HCT116 (cell line): ENCODE measurements at regions not wholly inside any gene's neighbourhood (a gene's known extent, or its start where the extent isn't known, plus 50 kb on each side); places are given as distances from the start of the nearest gene placed in this dataset.

Experiments
- ATAC-seq: fragments of 200-7000 bp; cut with Tn5 transposase; 2 replicates; pipeline ENCODE4 v1.9.1; 2020; ENCODE audit warnings: mild to moderate bottlenecking, moderate library complexity
- BruUV-seq: library from RNA; stranded (reverse); fragments of 400-500 nt; replicated peaks from 2 replicates; lab custom pipeline; 2021; lab: Mats Ljungman, UMichigan
- CTCF ChIA-PET: fragments of 300-600 bp; sonication (Branson Sonifier 250); formaldehyde crosslinking; loops from one replicate; lab custom pipeline; 2021; ENCODE audit warnings: antibody characterized with exemption; lab: Charles Lee
- POLR2A ChIA-PET: fragments of 300-600, 350-600 bp; sonication (Branson Sonifier 250); formaldehyde crosslinking; loops from one replicate; lab custom pipeline; 2021; ENCODE audit warnings: antibody characterized with exemption; lab: Charles Lee
- RAD21 ChIA-PET, 2 experiments: fragments of 300-600 bp; sonication (Branson Sonifier 250); formaldehyde crosslinking; loops; one replicate each; lab custom pipeline; 2023; ENCODE audit warnings: low total read pairs in 2 of 2; ENCODE audit not compliant: uncharacterized antibody in 2 of 2, unreplicated experiment in 2 of 2, low non-redundant PET in 1 of 2; lab: Charles Lee
- DNase-seq: peaks from one replicate; pipeline ENCODE4 v3.0.0-alpha.2; 2010; ENCODE audit warnings: low read depth, low spot score
- H2AFZ ChIP-seq: fragments of 200-600 bp; shearing (Covaris generic), sonication (generic); 2 replicates; pipeline ENCODE4 v1.6.1; 2017; ENCODE audit warnings: low read depth, mixed run types, mixed read lengths, antibody characterized with exemption, low read length; ENCODE audit not compliant: poor library complexity, severe bottlenecking
- H3K27ac ChIP-seq: 2 replicates; pipeline ENCODE4 v1.5.1; 2012; ENCODE audit warnings: low read depth, low read length
- H3K27me3 ChIP-seq: fragments of 200-600 bp; sonication (generic); 2 replicates; pipeline ENCODE4 v1.6.1; 2016; ENCODE audit warnings: mixed run types, low read length, mixed read lengths; ENCODE audit not compliant: insufficient read depth
- H3K36me3 ChIP-seq, 2 experiments: fragments of 200-500 bp in 1 of 2; fragments of 200-600 bp in 1 of 2; sonication (Bioruptor generic) in 1 of 2; sonication (generic) in 1 of 2; 2 replicates each; pipeline versions ENCODE4 v1.5.1 to v1.6.1; 2014 to 2016; ENCODE audit warnings: low read length in 2 of 2, inconsistent platforms in 1 of 2, mixed read lengths in 1 of 2, mixed run types in 1 of 2; ENCODE audit not compliant: insufficient read depth in 2 of 2, control insufficient read depth in 1 of 2
- H3K4me1 ChIP-seq, 2 experiments: fragments of 200-600 bp in 1 of 2; sonication (generic) in 1 of 2; 2 replicates each; pipeline versions ENCODE4 v1.5.1 to v1.6.1; 2012 to 2017; ENCODE audit warnings: low read length in 2 of 2, inconsistent platforms in 1 of 2, mild to moderate bottlenecking in 1 of 2, mixed read lengths in 1 of 2, mixed run types in 1 of 2, moderate library complexity in 1 of 2; ENCODE audit not compliant: insufficient read depth in 2 of 2, control insufficient read depth in 1 of 2
- H3K4me2 ChIP-seq: fragments of 200-600 bp; sonication (generic); 2 replicates; pipeline ENCODE4 v1.6.1; 2017; ENCODE audit warnings: mixed run types, low read length, mixed read lengths
- H3K4me3 ChIP-seq, 2 experiments: fragments of 200-600 bp in 1 of 2; sonication (generic) in 1 of 2; replicated peaks in 1 of 2; 2 replicates each; pipeline ENCODE4 v1.5.1; 2011 to 2016; ENCODE audit warnings: low read length in 2 of 2, control low read depth in 1 of 2, low read depth in 1 of 2, mild to moderate bottlenecking in 1 of 2, mixed read lengths in 1 of 2, mixed run types in 1 of 2
- H3K79me2 ChIP-seq: fragments of 200-600 bp; sonication (generic); 2 replicates; pipeline ENCODE4 v1.6.1; 2017; ENCODE audit warnings: mild to moderate bottlenecking, mixed run types, low read length, moderate library complexity, mixed read lengths; ENCODE audit not compliant: insufficient read depth
- H3K9ac ChIP-seq: fragments of 200-600 bp; sonication (generic); 2 replicates; pipeline ENCODE4 v1.6.1; 2016; ENCODE audit warnings: low read length, mixed read lengths
- H3K9me2 ChIP-seq: fragments of 200-600 bp; sonication (generic), shearing (Covaris generic); 2 replicates; pipeline ENCODE4 v1.6.1; 2017; ENCODE audit warnings: mixed run types, mild to moderate bottlenecking, moderate library complexity; ENCODE audit not compliant: insufficient read depth
- H3K9me3 ChIP-seq, 2 experiments: fragments of 200-500 bp in 1 of 2; fragments of 200-600 bp in 1 of 2; sonication (Bioruptor generic) in 1 of 2; sonication (generic) in 1 of 2; 2 replicates each; pipeline ENCODE4 v1.6.1; 2014 to 2017; ENCODE audit warnings: low read length in 2 of 2, mixed read lengths in 2 of 2, inconsistent platforms in 1 of 2, low read depth in 1 of 2, mild to moderate bottlenecking in 1 of 2, mixed run types in 1 of 2, moderate library complexity in 1 of 2; ENCODE audit not compliant: control insufficient read depth in 1 of 2, insufficient read depth in 1 of 2
- H4K20me1 ChIP-seq: fragments of 200-600 bp; sonication (generic), shearing (Covaris generic); 2 replicates; pipeline ENCODE4 v1.6.1; 2017; ENCODE audit warnings: mixed run types, mild to moderate bottlenecking, moderate library complexity; ENCODE audit not compliant: insufficient read depth
- CBX3 ChIP-seq: IDR thresholded peaks from 2 replicates; pipeline ENCODE4 v1.6.1; 2012; ENCODE audit warnings: low read depth
- CEBPB ChIP-seq: IDR thresholded peaks from 2 replicates; pipeline ENCODE4 v1.6.1; 2012; ENCODE audit warnings: low read depth
- CTCF ChIP-seq, 3 experiments: fragments of 200-600 bp in 1 of 3; sonication (generic) in 1 of 3; IDR thresholded peaks in 2 of 3; conservative IDR thresholded peaks in 1 of 3; 2 replicates each; pipeline ENCODE4 v1.5.1; 2012 to 2017; ENCODE audit warnings: low read depth in 2 of 3, low read length in 2 of 3, antibody characterized with exemption in 1 of 3, borderline replicate concordance in 1 of 3, control low read depth in 1 of 3, mild to moderate bottlenecking in 1 of 3, mixed read lengths in 1 of 3, mixed run types in 1 of 3, moderate library complexity in 1 of 3; ENCODE audit not compliant: insufficient read depth in 1 of 3
- EGR1 ChIP-seq: IDR thresholded peaks from 2 replicates; pipeline ENCODE4 v1.6.1; 2012; ENCODE audit warnings: low read depth
- ELF1 ChIP-seq: IDR thresholded peaks from 2 replicates; pipeline ENCODE4 v1.6.1; 2012; ENCODE audit warnings: low read depth, borderline replicate concordance
- EZH2phosphoT487 ChIP-seq: fragments of 200-600 bp; IDR thresholded peaks from 2 replicates; pipeline ENCODE4 v1.6.1; 2018; ENCODE audit warnings: antibody characterized with exemption, borderline replicate concordance
- JUND ChIP-seq: IDR thresholded peaks from 2 replicates; pipeline ENCODE4 v1.6.1; 2012
- RAD21 ChIP-seq: IDR thresholded peaks from 2 replicates; pipeline ENCODE4 v1.6.1; 2012; ENCODE audit warnings: low read depth, mild to moderate bottlenecking
- ZNF274 ChIP-seq: fragments of 200-500 bp; sonication (Bioruptor generic); IDR thresholded peaks from 2 replicates; pipeline ENCODE4 v1.6.1; 2014; ENCODE audit warnings: mild to moderate bottlenecking, low read depth, low read length, inconsistent platforms
- intact Hi-C: fragments of 100-400 bp; cut with micrococcal nuclease; formaldehyde crosslinking; loops from 2 replicates; pipeline ENCODE4 v1.10.0; 2022

- DNase-seq (peak; percentile 32), ATAC-seq (peak; percentile 92)
- ChIA-PET POLR2A (interaction anchor here (0.5 kb wide), 1 partner anchor 22 kb away, joined by 4 read pairs; no protein-coding TSS in a partner anchor), CTCF (interaction anchor here (0.6 to 1.5 kb wide), 7 partner anchors 11 to 458 kb away, joined by 3 to 21 read pairs (median 6); no protein-coding TSS in a partner anchor), RAD21 (interaction anchor here (1.0 to 1.4 kb wide), 2 partner anchors 146 kb away, joined by 5 to 9 read pairs; no protein-coding TSS in a partner anchor)
- Histone ChIP-seq H3K27me3 (no peaks in the 10 kb centered on the region), H3K4me2 (no peak overlapping the region), H3K4me1 (no peaks in the 10 kb centered on the region), H3K9ac (no peak overlapping the region), H3K79me2 (no peaks in the 10 kb centered on the region), H3K27ac (no peak overlapping the region), H4K20me1 (no peaks in the 10 kb centered on the region), H3K4me3 (no peak overlapping the region)
- no TSS peak for BruUV-seq
- intact Hi-C loops = loop anchor here (1.0 to 5.0 kb wide), 3 partner anchors 147 to 392 kb away; no protein-coding TSS in a partner anchor
- TF ChIP-seq EZH2phosphoT487 (no peak), CBX3 (0 out of 2 replicates have a peak, but pooled peaks have one; percentile 52), RAD21 (peak; percentile 81), JUND (peak; percentile 15; the same call in 1 of the 2 replicates), CTCF (IDR thresholded peaks at IDR 0.05 in 2 of 3, conservative IDR thresholded peaks at IDR 0.05 in 1 of 3; ENCODE audit: borderline replicate concordance in 1 of 3, insufficient read depth in 1 of 3, low read depth in 2 of 3, low read length in 2 of 3) (peak; percentile 35 to 65 (median 49)), EGR1 (no peak), CEBPB (0 out of 2 replicates have a peak, but pooled peaks have one; percentile 25)
- TF ChIP-seq, all 23 proteins: peak for 5
- H2AFZ ChIP-seq = peak overlapping the region; percentile 37
- H3K9me3 ChIP-seq = no peaks in the 10 kb centered on the region
- no peaks in the 10 kb centered on the region for H3K36me3 ChIP-seq
- H3K9me2 ChIP-seq = 0 out of 2 replicates have a peak, but pooled peaks cover 3% of the 10 kb centered on the region
These were observed 957.1 kb upstream of the CHAC2 start for GRCh38 chr2:52810460-52810859.

GRCh38 chr2:52805901-52806410 lies 961.6 kb upstream of the CHAC2 start:
- BruUV-seq = no TSS peak
- ChIA-PET CTCF (no interaction called here), POLR2A (no interaction called here), RAD21 (no interaction called here)
- H2AFZ ChIP-seq = no peak overlapping the region
- intact Hi-C loops = no loop called here
- H3K36me3 ChIP-seq = 0 out of 4 replicates have a peak, but pooled peaks cover 0 to 3% of the 10 kb centered on the region in 2 experiments
- no peak for TF ChIP-seq ZNF274
- no peak for TF ChIP-seq ELF1
- no peaks in the 10 kb centered on the region for H3K9me2 ChIP-seq
- no peaks in the 10 kb centered on the region for H3K79me2 ChIP-seq
- no peak overlapping the region for H3K4me3 ChIP-seq
- no peak overlapping the region for H3K27ac ChIP-seq
- ATAC-seq = no peak
- no peak overlapping the region for H3K4me2 ChIP-seq
- H3K4me1 ChIP-seq = no peaks in the 10 kb centered on the region
- H3K9me3 ChIP-seq = no peaks in the 10 kb centered on the region
- H3K27me3 ChIP-seq = no peaks in the 10 kb centered on the region
- no peak for DNase-seq
- no peaks in the 10 kb centered on the region for H4K20me1 ChIP-seq
- no peak overlapping the region for H3K9ac ChIP-seq
